ENCODE measurements at regions not wholly inside any gene's neighbourhood (a gene's known extent, or its start where the extent isn't known, plus 50 kb on each side); places are given as distances from the start of the nearest gene placed in this dataset.

DNA sequence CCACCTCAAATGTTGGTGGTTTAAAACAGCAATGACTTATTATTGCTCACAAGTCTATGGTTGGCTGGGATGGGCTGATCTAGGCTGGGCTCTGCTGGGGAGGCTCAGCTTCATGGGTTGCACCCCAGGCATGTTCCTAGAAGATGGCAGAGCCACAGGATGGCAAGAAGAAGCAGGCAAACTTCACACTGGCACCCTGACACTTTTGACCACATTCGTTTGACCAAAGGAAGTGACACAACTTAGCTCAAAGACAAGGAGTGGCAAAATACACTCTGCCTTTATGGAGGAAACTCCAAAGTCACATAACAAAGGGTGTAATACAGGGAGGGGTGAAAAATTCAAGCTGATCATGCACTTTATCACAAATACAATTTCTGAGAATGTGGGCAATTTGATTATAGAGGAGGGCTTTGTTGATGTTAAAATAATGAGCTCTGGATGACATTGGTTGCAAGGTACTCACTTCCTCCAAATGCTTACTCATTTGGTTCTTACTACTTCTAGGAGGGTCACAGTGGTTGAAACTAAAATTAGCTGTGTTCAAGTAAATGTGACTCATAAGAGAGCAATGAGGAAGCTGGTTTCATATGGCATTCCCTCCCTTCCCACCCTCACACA lies 249.2 kb upstream of the RPS6KA3 start:
- DNase-seq, result peak; percentile 65

- no peak for DNase-seq
These were observed 247.6 kb upstream of the RPS6KA3 start for GRCh38 chrX:20514358-20514757.

DNA sequence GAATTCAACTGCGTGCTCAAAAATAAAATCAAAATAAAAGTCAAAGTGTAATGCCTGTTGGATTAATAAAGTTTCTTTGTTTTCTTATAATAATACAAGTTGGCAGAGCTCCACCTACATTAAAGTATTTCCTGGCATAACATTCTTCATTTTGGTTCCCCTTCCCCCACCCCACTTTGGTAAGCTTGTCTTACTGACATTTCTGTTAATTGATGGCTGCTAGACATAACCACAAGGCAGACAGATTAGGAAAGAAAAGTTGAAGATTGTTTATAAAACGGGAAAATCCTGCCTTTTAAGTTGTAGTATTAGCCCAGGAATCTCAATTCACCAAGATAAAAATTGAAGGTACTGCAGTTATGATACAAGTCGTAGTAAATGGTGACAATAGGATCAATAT lies 246.5 kb upstream of the RPS6KA3 start:
- DNase-seq, result no peak

DNA sequence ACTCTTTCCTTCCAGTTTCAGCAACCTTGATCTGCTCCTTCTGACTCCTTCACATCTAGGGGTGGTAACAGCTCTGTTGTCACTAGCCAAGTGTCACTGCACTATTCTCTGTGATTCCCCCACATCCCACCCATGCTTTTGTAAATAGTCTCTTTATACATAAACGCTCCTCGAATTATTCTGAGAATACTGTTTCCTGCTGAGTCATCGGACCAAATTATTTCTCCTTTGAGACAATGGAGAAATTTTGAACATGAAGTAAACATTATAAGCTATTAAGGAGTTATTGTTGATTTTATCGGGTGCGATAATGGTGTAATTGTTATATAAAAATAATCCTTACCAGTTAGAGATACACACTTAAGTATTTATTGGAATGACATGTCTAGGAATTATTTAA lies 245.1 kb upstream of the RPS6KA3 start:
- no peak for DNase-seq

DNA sequence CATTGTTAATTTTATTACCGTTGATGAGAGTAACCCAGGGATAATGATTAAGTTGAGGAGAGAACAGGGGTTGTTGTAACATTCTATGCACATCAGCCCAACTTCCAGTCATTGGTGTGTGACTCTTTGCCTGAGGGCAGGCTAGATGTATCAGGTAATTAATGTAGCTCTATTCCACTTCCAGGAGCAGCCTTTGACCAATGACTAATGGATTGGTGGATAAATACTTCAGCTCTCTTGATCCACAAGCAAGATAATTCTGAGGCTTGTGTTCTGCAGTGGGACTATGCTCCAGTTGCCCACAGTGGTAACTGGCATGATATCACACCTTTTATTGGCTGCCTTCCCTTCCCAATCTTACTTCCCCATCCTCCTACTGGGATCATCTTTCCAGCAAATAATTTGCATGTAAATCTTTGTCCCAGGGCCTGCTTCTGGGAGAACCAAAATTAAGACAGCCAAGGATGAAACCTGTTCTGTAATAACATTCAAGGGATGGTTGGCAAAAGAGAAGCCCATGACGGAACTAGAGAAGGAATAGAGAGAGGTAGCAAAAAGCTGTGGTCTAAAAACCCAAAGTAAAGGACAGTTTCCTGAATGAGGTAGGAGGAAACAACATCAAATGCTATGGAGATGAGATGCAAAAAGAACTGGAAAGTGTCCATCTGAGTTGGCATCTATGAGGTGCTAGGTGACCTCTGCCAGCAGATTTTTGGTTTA lies 241.4 kb upstream of the RPS6KA3 start:
- DNase-seq, result no peak

- no peak for DNase-seq
These were observed 240.0 kb upstream of the RPS6KA3 start for GRCh38 chrX:20506739-20507138.

DNA sequence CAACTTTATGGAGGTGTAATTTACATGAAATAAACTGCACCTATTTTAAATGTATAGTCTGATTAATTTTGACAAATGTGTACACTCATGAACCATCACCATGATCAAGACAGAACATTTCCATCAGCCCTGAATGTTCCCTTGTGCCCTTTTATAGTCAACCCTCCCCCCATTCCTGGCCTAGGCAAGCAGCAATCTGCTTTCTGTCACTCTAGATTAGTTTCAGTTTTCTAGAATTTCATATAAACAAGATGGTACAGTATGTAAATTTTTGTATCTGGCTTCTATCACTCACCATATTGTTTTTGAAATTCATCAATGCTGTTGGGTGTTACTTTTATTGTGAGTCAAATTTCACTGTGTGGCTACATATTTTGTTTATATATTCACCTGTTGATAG lies 234.2 kb upstream of the RPS6KA3 start:
- no peak for DNase-seq

GRCh38 chrX:20500171-20500865 lies 233.6 kb upstream of the RPS6KA3 start:
- no peak for DNase-seq

DNA sequence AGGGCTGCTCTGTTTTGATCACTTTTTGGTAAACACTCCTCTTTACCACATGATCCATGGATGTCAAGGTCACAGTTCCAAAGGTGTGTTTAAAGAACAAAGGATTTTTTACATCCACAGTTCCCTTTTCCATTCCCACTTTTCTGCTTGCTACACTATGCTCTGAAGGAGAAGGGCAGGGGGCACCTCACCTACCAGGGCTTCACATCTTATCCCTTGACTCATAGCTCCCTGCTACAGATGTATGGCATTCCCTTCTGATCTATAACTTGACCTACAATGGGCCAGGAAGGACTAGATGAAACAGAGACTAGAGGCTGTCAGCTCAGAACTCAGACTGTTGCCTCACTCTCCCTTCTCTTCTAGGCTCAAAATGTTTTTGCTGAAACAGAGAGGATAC lies 233.1 kb upstream of the RPS6KA3 start:
- no peak for DNase-seq

DNA sequence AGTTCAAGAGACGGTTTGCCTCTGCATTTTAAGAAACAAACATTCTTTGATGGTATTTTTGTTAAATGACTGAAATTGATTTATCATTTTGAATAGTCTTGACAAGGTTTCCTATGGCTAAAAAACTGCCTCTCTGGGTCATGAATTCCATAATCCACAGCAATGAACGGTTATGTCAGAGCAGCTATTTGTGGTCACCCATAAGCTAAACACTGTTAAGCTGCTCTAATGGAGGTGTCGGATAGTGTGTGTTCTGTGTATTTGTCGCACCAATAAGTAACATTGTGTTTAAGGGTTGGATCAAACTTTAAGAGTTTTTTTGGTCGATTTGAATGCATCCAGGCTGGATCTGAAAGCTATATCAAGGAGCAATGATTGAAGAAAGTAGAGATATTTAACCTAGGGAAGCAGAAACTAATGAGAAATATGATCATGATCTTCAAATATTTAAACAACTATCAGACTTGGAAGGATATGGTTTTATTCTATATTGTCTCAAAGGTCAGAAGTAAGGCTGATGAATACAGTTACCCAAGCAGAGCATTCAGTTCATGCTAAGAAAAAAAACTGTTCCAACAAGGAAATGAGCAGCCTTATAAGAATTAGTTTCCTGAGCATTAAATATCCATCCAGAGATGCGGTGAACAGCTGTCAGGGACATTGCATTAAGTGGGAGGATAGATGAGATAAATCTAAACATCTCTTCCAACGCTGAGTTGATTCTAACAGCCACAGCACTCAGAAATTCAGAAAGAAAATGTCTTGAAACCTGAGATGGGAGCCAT lies 232.3 kb upstream of the RPS6KA3 start:
- no peak for DNase-seq

- no peak for DNase-seq
These were observed 228.9 kb upstream of the RPS6KA3 start for GRCh38 chrX:20495575-20495974.

GRCh38 chrX:20488473-20488872 lies 221.8 kb upstream of the RPS6KA3 start:
- no peak for DNase-seq

DNA sequence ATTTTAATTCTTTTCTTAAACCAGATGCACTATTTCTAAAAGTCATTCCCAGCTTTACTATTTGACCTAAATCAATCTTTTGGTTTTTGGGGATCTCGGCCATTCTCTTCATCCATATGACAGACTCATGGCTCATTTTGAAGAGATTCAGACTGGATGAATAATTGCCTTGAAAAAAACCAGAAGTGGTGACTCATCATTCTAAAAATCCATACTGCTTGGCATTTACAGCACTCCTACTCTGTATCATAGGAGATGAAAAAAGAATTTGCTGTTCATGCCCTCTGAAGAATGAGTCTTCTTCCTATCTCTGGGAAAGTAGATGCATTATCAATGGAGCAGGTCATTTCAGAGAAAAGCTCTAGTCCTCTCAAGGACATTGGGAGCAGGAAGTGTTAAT lies 220.5 kb upstream of the RPS6KA3 start:
- peak; percentile 1 for DNase-seq

DNA sequence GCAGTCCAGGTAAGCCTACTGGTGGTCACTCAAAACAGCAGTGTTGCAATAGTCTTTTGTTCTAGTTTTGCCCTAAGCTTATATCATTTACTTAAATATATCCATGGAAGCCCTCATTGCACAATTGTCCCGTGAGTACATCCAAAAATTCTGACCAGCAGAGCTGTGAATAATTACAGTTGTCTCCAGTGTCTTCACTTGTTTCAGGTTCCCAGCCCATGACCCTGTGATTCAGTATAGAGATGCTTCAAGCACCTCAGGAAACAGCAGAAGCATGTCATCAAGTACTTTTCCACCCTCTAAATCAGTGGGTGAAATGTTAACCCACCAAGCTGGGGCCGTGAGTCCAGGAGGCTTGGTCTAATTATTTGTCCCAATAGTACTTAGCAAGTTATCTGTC lies 214.9 kb upstream of the RPS6KA3 start:
- no peak for DNase-seq

GRCh38 chrX:20479896-20480295 lies 213.2 kb upstream of the RPS6KA3 start:
- no peak for DNase-seq

GRCh38 chrX:20479048-20479447 lies 212.3 kb upstream of the RPS6KA3 start:
- DNase-seq, result no peak

DNA sequence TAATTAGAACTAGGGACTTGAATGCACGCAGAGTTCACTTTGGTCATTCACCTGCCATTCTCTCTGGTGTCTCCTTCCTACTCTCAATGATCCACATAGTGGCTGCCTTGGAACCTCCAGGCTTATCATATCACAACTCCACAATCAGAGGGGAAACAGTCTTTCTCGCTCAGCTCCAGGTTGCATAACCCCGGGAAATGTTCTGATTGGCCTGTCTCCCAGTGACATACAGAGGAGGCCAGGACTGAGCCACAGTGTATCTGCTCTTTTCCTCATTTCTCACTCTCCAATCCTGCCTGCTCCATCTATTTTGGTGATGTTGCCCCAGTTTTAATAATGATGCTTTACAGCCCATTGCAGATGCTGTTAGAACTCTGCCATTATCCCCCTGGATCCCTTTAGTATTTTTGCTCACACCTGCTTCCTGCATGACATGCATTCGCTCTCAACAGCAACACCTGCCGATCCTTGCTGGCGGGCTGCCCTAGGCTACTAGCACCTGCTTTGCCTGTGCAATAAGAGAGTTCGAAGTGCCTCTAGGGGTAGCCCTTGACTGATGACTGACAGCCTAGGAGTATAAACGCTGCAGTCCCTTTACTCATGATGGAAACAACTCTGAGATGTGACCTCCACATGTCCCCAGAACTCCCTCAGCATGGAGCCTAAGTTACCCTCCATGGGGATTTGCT lies 211.3 kb upstream of the RPS6KA3 start:
- DNase-seq, result no peak

DNA sequence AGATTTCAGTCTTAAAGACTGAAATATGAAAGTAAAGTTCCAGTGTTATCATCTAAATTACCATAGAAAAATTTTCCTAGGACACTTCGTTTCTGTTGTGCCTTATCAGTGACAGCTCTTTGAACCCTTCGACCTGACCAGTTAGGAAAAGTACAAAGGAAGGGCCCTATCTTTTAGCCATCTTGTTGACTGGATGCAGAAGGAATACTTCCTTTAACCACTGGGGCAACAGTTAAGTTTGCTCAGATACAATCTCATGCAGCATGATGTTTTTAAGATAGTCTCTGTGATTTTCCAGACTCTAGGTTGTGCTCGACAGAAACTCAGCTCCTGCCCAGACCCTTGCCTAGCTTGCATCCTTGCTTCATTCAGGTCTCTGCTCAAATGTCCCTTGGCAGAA lies 210.5 kb upstream of the RPS6KA3 start:
- DNase-seq, result no peak

GRCh38 chrX:20472620-20473258 lies 206.0 kb upstream of the RPS6KA3 start:
- no peak for DNase-seq

DNA sequence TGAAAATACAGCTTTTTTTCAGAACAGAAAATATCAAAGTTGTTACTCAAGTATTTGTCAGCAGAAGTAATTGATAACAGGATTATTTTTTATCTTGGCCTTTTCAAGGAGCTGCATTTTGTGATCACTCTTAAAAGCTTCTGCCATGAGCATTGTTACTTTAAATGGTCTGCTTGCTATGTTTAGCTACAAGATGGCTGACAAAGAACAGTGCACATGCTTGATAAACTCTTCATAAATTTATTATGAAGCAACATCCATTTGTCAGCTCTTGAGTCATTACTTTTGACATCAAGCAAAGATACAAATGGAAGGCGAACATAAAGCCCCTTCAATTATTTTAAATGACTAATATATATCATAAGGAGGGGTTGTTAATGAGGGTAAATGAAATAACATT lies 205.4 kb upstream of the RPS6KA3 start:
- DNase-seq, result no peak

DNA sequence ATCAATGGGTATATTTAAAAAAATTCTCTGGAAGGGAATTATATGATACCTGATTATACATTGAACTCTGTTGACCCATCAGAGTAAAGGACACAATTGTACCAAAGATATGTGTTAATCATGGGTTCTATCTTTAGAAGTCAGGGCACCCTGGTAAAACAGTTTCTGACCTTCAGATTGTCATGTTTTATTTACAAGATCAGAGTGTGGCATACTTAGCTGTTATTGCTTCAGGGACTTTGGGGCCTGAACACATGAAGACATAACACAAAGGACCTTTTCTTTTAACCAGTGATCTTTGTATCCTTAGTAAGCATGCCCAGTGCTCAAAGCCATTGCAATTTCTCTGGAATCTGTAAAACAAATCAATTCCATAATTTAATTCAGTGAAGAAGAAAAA lies 204.8 kb upstream of the RPS6KA3 start:
- DNase-seq, result no peak

DNA sequence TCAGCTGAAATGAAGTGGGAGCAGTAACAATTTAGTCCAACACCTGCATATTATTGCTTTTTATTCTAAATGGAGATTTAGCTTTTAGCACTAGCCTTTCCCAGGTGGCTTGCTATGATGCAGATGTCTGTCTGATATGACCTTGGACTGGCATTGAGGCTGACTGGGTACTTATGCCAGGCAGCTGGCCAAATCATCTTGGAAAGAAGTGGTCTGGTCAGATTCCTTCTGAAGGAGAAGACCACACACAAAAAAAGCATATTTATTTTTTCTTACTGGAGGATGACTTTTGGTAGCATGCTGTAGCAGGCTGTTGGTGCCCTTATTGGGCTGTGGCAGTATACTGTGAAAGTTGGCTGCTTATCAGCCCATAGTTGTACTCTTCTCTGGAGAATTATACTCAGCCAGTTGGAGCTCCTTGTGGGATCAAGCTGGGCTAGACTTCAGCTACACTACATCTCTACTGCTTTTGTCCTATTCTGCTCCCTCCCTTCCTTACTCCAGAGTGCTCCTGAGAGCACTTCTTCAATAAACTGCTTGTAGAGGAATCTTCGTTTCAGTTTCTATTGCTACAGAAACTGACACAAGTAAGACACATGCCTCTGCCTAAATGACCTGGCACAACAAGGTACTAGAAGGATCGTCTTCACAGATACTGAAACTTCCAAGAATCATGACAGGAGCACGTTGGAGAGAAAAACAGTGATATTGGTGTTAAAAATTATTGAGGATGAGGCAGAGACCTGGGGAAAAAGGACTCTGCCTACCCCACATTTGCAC lies 196.8 kb upstream of the RPS6KA3 start:
- no peak for DNase-seq

All from OCI-M1 (cell line).